ENCODE measurements at regions not wholly inside any gene's neighbourhood (a gene's known extent, or its start where the extent isn't known, plus 50 kb on each side); places are given as distances from the start of the nearest gene placed in this dataset.
"Not testable (repeated sequence)": the region's sequence is repeated elsewhere in the genome, so short reads cannot be mapped to it uniquely, and the experiment has no call there.

- intact Hi-C loops (cut with DNase I) = no loop called here
- Histone ChIP-seq H3K4me1 (no peaks in the 10 kb centered on the region), H3K4me3 (no peak overlapping the region), H3K27ac (no peak overlapping the region), H3K27me3 (no peaks in the 10 kb centered on the region), H3K36me3 (no peaks in the 10 kb centered on the region), H3K9me3 (no peaks in the 10 kb centered on the region)
- DNase-seq = no peak
- ATAC-seq = no peak
- TF ChIP-seq, protein P1, sequence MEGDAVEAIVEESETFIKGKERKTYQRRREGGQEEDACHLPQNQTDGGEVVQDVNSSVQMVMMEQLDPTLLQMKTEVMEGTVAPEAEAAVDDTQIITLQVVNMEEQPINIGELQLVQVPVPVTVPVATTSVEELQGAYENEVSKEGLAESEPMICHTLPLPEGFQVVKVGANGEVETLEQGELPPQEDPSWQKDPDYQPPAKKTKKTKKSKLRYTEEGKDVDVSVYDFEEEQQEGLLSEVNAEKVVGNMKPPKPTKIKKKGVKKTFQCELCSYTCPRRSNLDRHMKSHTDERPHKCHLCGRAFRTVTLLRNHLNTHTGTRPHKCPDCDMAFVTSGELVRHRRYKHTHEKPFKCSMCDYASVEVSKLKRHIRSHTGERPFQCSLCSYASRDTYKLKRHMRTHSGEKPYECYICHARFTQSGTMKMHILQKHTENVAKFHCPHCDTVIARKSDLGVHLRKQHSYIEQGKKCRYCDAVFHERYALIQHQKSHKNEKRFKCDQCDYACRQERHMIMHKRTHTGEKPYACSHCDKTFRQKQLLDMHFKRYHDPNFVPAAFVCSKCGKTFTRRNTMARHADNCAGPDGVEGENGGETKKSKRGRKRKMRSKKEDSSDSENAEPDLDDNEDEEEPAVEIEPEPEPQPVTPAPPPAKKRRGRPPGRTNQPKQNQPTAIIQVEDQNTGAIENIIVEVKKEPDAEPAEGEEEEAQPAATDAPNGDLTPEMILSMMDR (IDR thresholded peaks at IDR 0.05) = no peak
- no peak for TF ChIP-seq POLR2A (IDR thresholded peaks at IDR 0.05)
Observed at GRCh38 chr7:113504142-113504541, 385.8 kb upstream of the SMIM30 start.

DNA sequence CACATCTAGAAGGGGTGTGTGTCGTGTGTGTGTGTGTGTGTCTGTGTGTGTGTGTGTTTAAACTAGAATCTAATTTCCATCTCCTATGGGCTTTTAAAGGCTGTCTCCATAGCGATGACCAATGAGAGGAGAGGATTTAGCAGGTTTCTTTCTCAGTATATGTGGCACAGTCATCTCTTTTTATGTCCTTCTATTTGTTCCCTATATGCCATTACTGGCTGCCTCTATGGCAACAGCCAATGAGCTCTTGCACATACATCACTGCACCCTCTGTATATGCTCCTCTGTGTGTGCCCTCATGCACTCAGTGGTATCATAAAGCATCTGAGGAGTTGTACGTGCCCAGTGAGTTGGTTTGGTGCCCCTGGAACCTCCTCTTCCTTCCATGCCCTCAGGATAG, 378.2 kb upstream of the SMIM30 start:
- H3K4me3 ChIP-seq; ATAC-seq; DNase-seq; H3K27ac ChIP-seq; H3K9me3 ChIP-seq; H3K27me3 ChIP-seq; intact Hi-C loops (cut with DNase I); H3K4me1 ChIP-seq; H3K36me3 ChIP-seq: not testable (repeated sequence)
- 83% methylated on average over 1 of the region's 3 CpGs for WGBS (ENCODE audit: insufficient coverage, low coverage, low lambda C conversion rate, missing lambda C conversion rate)

- whole genome bisulfite sequencing (ENCODE audit: insufficient coverage, low coverage, low lambda C conversion rate, missing lambda C conversion rate) = 44% methylated on average over 2 of the region's 8 CpGs
- peak in 1 of 4 donors; percentile 28 for ATAC-seq
Observed at GRCh38 chr7:113494797-113495566, 376.6 kb upstream of the SMIM30 start.

DNA sequence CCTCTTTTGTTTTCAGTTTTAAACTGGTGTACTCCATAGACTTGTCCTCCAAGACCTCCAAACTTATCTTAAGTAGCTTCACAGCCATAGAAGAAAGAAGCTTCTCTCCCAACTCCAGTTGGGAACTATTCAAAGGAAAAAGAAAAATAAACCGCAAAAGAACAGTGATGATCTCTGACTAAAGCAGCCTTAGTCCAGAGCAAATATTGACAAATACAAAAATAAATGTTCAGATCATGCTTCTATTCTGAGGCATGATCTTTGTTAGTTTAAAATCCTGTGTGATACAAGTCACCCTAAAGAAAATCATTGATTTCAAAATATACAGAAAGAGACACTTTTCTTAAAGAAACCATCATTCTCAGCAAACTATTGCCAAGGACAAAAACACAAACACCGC, 373.0 kb upstream of the SMIM30 start:
- Histone ChIP-seq H3K36me3 (no peaks in the 10 kb centered on the region), H3K27ac (no peak overlapping the region), H3K4me3 (no peak overlapping the region), H3K4me1 (no peaks in the 10 kb centered on the region), H3K9me3 (no peaks in the 10 kb centered on the region), H3K27me3 (no peaks in the 10 kb centered on the region)
- no peak for DNase-seq
- 61% methylated on average over 2 of the region's 2 CpGs for WGBS (ENCODE audit: insufficient coverage, low coverage, low lambda C conversion rate, missing lambda C conversion rate)
- TF ChIP-seq, protein P1 (IDR thresholded peaks at IDR 0.05) = no peak
- peak in 3 of 4 donors; percentile 47 to 90 (median 60) for ATAC-seq
- intact Hi-C loops (cut with DNase I) = no loop called here

More at GRCh38 chr7:113494797-113495566, 376.6 kb upstream of the SMIM30 start:
- H3K27me3 ChIP-seq; intact Hi-C loops (cut with DNase I); H3K36me3 ChIP-seq; H3K4me1 ChIP-seq; H3K27ac ChIP-seq; H3K9me3 ChIP-seq; DNase-seq; H3K4me3 ChIP-seq: not testable (repeated sequence)

- TF ChIP-seq, protein P1 (IDR thresholded peaks at IDR 0.05) = no peak
- no peaks in the 10 kb centered on the region for H3K9me3 ChIP-seq
- no peaks in the 10 kb centered on the region for H3K36me3 ChIP-seq
- no peak overlapping the region for H3K27ac ChIP-seq
- intact Hi-C loops (cut with DNase I) = no loop called here
- ATAC-seq (peak in 1 of 4 donors; percentile 18), DNase-seq (no peak)
- H3K27me3 ChIP-seq = no peaks in the 10 kb centered on the region
- WGBS (ENCODE audit: insufficient coverage, low coverage, low lambda C conversion rate, missing lambda C conversion rate) = 78% methylated on average over 3 of the region's 16 CpGs
- no peaks in the 10 kb centered on the region for H3K4me1 ChIP-seq
- no peak overlapping the region for H3K4me3 ChIP-seq
Observed at GRCh38 chr7:113487925-113488731, 369.8 kb upstream of the SMIM30 start.
